ENCODE measurements at regions not wholly inside any gene's neighbourhood (a gene's known extent, or its start where the extent isn't known, plus 50 kb on each side); places are given as distances from the start of the nearest gene placed in this dataset.

DNA sequence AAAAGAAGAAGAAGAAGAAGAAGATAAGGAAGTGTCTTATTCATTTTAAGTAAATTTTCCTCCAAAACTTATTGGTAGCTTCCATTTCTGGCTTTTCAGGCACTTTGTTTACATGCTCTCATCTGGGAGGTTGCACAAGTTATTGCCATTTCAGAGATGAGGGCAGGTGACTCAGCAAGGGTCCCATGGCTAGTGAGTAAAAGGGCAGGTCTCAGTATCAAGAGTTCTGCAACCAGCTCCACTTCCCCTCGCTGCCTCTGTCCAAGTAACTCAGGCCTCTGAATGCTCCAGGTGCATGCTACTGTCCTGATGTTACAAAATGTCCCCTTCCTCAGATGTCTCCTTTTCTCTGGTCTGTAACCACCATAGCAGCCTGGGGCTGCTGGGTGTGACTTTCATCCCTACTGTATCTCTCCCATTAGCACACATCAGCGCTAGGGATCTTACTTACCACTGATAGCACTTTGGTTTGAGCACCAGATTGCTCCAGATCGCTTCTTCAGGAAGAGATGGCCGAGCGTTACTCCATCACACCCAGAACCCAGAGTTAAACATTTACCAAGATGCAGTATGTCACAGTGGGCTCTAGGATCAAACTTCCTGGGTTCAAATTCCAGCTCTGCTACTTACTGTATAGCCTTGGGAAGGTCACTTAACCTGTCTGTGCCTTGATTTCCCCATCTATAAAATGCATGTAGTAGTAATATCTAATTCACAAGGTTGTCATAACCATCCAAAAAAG is 57.4 kb upstream of the LAPTM4A start:
- H3F3A ChIP-seq (ENCODE audit: insufficient read depth), result no peaks in the 10 kb centered on the region
- no peak overlapping the region for H3K4me2 ChIP-seq (ENCODE audit: low read depth, low read length, poor library complexity, severe bottlenecking)
- H3K9me3 ChIP-seq (ENCODE audit: insufficient read depth, low read length), result no peaks in the 10 kb centered on the region
- no peaks in the 10 kb centered on the region for H3K9me2 ChIP-seq (replicated peaks; ENCODE audit: insufficient read depth, low read length)
- no peaks in the 10 kb centered on the region for H3K36me3 ChIP-seq (ENCODE audit: low read length)
- no peak for TF ChIP-seq CTCF (IDR thresholded peaks at IDR 0.05; ENCODE audit: insufficient read depth, low read length, poor library complexity, severe bottlenecking)
- no peak for TF ChIP-seq EZH2phosphoT487 (conservative IDR thresholded peaks at IDR 0.05; ENCODE audit: low read length)
- H3K9ac ChIP-seq (ENCODE audit: low read length), result no peak overlapping the region
- H3K27ac ChIP-seq (ENCODE audit: low read depth, low read length), result no peak overlapping the region
- no peaks in the 10 kb centered on the region for H3K27me3 ChIP-seq (ENCODE audit: low read length)
- H3K4me3 ChIP-seq (ENCODE audit: insufficient read depth, low read length, poor library complexity, severe bottlenecking), result no peak overlapping the region
- H3K79me2 ChIP-seq (ENCODE audit: insufficient read depth, low read length), result no peaks in the 10 kb centered on the region
- no peak overlapping the region for H2AFZ ChIP-seq (ENCODE audit: low read depth, low read length, severe bottlenecking)
- no peaks in the 10 kb centered on the region for H4K20me1 ChIP-seq (ENCODE audit: low read depth, low read length)

DNA sequence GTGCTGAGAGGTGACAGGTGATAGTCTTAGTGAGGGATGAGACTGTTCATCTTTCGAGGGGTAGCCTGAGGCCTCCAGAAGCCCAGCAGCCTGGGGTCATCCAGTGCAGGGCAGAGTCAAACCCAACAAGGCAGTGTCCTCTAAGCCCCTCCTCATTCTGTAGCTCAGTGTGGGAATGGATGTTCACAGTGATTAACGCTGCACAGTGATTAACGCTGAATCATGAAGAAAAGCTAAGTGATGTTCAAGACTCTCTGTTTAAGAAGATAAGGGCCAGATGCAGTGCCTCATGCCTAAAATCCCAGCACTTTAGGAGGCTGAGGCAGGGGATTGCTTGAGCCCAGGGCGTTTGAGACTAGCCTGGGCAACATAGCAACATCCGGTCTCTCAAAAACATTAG is 56.3 kb upstream of the LAPTM4A start:
- H3K27me3 ChIP-seq (ENCODE audit: low read length), result no peaks in the 10 kb centered on the region
- H3F3A ChIP-seq (ENCODE audit: insufficient read depth), result no peaks in the 10 kb centered on the region
- H3K4me3 ChIP-seq (ENCODE audit: insufficient read depth, low read length, poor library complexity, severe bottlenecking), result no peak overlapping the region
- H3K9me3 ChIP-seq (ENCODE audit: insufficient read depth, low read length), result no peaks in the 10 kb centered on the region
- TF ChIP-seq CTCF (IDR thresholded peaks at IDR 0.05; ENCODE audit: insufficient read depth, low read length, poor library complexity, severe bottlenecking), result no peak
- TF ChIP-seq EZH2phosphoT487 (conservative IDR thresholded peaks at IDR 0.05; ENCODE audit: low read length), result no peak
- no peak overlapping the region for H3K4me2 ChIP-seq (ENCODE audit: low read depth, low read length, poor library complexity, severe bottlenecking)
- H3K79me2 ChIP-seq (ENCODE audit: insufficient read depth, low read length), result no peaks in the 10 kb centered on the region
- no peaks in the 10 kb centered on the region for H3K36me3 ChIP-seq (ENCODE audit: low read length)
- no peaks in the 10 kb centered on the region for H3K9me2 ChIP-seq (replicated peaks; ENCODE audit: insufficient read depth, low read length)
- no peak overlapping the region for H2AFZ ChIP-seq (ENCODE audit: low read depth, low read length, severe bottlenecking)
- H3K9ac ChIP-seq (ENCODE audit: low read length), result no peak overlapping the region
- no peak overlapping the region for H3K27ac ChIP-seq (ENCODE audit: low read depth, low read length)
- H4K20me1 ChIP-seq (ENCODE audit: low read depth, low read length), result no peaks in the 10 kb centered on the region

DNA sequence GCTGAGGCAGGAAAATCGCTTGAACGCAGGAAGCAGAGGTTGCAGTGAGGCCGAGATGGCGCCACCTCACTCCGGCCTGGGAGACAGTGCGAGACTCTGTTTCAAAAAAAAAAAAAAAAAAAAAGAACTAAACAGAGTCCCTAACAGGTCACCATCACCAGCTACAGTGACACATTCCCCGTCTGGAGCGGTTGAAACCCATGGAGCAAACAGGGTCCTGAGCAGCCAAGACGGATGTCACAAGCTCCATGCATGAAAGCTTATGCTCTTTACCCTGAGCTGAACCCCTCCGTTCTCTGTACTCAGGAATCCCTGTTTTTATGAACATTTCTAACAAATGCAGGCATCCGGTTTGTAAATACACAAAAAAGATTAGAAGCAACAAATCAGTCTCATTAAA is 55.9 kb upstream of the LAPTM4A start:
- Histone ChIP-seq H3K4me3 (ENCODE audit: insufficient read depth, low read length, poor library complexity, severe bottlenecking) (no peak overlapping the region), H3K27ac (ENCODE audit: low read depth, low read length) (no peak overlapping the region), H3K79me2 (ENCODE audit: insufficient read depth, low read length) (no peaks in the 10 kb centered on the region), H4K20me1 (ENCODE audit: low read depth, low read length) (no peaks in the 10 kb centered on the region), H3K27me3 (ENCODE audit: low read length) (no peaks in the 10 kb centered on the region), H3K9me2 (replicated peaks; ENCODE audit: insufficient read depth, low read length) (no peaks in the 10 kb centered on the region), H3K9me3 (ENCODE audit: insufficient read depth, low read length) (no peaks in the 10 kb centered on the region), H3K36me3 (ENCODE audit: low read length) (no peaks in the 10 kb centered on the region), H3K4me2 (ENCODE audit: low read depth, low read length, poor library complexity, severe bottlenecking) (no peak overlapping the region), H3K9ac (ENCODE audit: low read length) (no peak overlapping the region), H2AFZ (ENCODE audit: low read depth, low read length, severe bottlenecking) (no peak overlapping the region), H3F3A (ENCODE audit: insufficient read depth) (no peaks in the 10 kb centered on the region)
- TF ChIP-seq EZH2phosphoT487 (conservative IDR thresholded peaks at IDR 0.05; ENCODE audit: low read length) (no peak), CTCF (IDR thresholded peaks at IDR 0.05; ENCODE audit: insufficient read depth, low read length, poor library complexity, severe bottlenecking) (no peak)

All from SU-DHL-6 (cell line).